Trophoblast cell (in vitro differentiated cells and primary cell): ENCODE measurements at regions not wholly inside any gene's neighbourhood (a gene's known extent, or its start where the extent isn't known, plus 50 kb on each side); places are given as distances from the start of the nearest gene placed in this dataset.

Experiments
- DNase-seq, 2 donors: peaks; one replicate each; pipeline ENCODE4 v3.0.0-alpha.2; 2016
- H2AFZ ChIP-seq: 2 replicates; pipeline ENCODE4 v1.6.1; 2013; ENCODE audit warnings: low read length, moderate library complexity, mild to moderate bottlenecking; ENCODE audit not compliant: insufficient read depth, poor library complexity
- H2AK5ac ChIP-seq: 2 replicates; pipeline ENCODE4 v1.6.1; 2013; ENCODE audit warnings: mild to moderate bottlenecking, low read length
- H2BK120ac ChIP-seq: 2 replicates; pipeline ENCODE4 v1.6.1; 2013; ENCODE audit warnings: low read length, mild to moderate bottlenecking, moderate library complexity; ENCODE audit not compliant: insufficient read depth, poor library complexity
- H2BK12ac ChIP-seq: 2 replicates; pipeline ENCODE4 v1.6.1; 2013; ENCODE audit warnings: mild to moderate bottlenecking, low read length, moderate library complexity
- H2BK5ac ChIP-seq: 2 replicates; pipeline ENCODE4 v1.6.1; 2013; ENCODE audit warnings: low read length, low read depth, moderate library complexity, mild to moderate bottlenecking; ENCODE audit not compliant: poor library complexity
- H3K14ac ChIP-seq: 2 replicates; pipeline ENCODE4 v1.6.1; 2013; ENCODE audit warnings: mild to moderate bottlenecking, low read length
- H3K18ac ChIP-seq: 2 replicates; pipeline ENCODE4 v1.6.1; 2013; ENCODE audit warnings: mild to moderate bottlenecking, low read length
- H3K23ac ChIP-seq: 2 replicates; pipeline ENCODE4 v1.6.1; 2013; ENCODE audit warnings: low read length
- H3K27ac ChIP-seq: 2 replicates; pipeline ENCODE4 v1.5.1; 2013; ENCODE audit warnings: low read depth, mild to moderate bottlenecking, inconsistent platforms, low read length, moderate library complexity
- H3K27me3 ChIP-seq: 2 replicates; pipeline ENCODE4 v1.6.1; 2013; ENCODE audit warnings: inconsistent platforms, mild to moderate bottlenecking, low read length, moderate library complexity; ENCODE audit not compliant: insufficient read depth
- H3K36me3 ChIP-seq, 2 experiments: 1 replicate in 1 of 2; 2 replicates in 1 of 2; pipeline ENCODE4 v1.6.1; 2013; ENCODE audit warnings: low read length in 2 of 2, mild to moderate bottlenecking in 2 of 2, moderate library complexity in 1 of 2; ENCODE audit not compliant: insufficient read depth in 2 of 2, control insufficient read depth in 1 of 2
- H3K4ac ChIP-seq: 2 replicates; pipeline ENCODE4 v1.6.1; 2013; ENCODE audit warnings: low read depth, mild to moderate bottlenecking, low read length, moderate library complexity
- H3K4me1 ChIP-seq, 2 experiments: 1 replicate in 1 of 2; 2 replicates in 1 of 2; pipeline ENCODE4 v1.6.1; 2013; ENCODE audit warnings: low read length in 2 of 2, mild to moderate bottlenecking in 2 of 2, moderate library complexity in 1 of 2; ENCODE audit not compliant: insufficient read depth in 2 of 2, control insufficient read depth in 1 of 2
- H3K4me2 ChIP-seq: 2 replicates; pipeline ENCODE4 v1.6.1; 2013; ENCODE audit warnings: inconsistent platforms, mild to moderate bottlenecking, low read length, moderate library complexity
- H3K4me3 ChIP-seq: 2 replicates; pipeline ENCODE4 v1.5.1; 2013; ENCODE audit warnings: mild to moderate bottlenecking, low read depth, low read length, inconsistent platforms
- H3K79me1 ChIP-seq: one replicate; pipeline ENCODE4 v1.6.1; 2013; ENCODE audit warnings: low read length
- H3K79me2 ChIP-seq: 2 replicates; pipeline ENCODE4 v1.6.1; 2013; ENCODE audit warnings: low read length, mild to moderate bottlenecking; ENCODE audit not compliant: control insufficient read depth, insufficient read depth, poor library complexity
- H3K9ac ChIP-seq: 2 replicates; pipeline ENCODE4 v1.6.1; 2013; ENCODE audit warnings: mild to moderate bottlenecking, low read length
- H3K9me3 ChIP-seq: 2 replicates; pipeline ENCODE4 v1.6.1; 2013; ENCODE audit warnings: low read depth, mild to moderate bottlenecking, control low read depth, inconsistent platforms, low read length; ENCODE audit not compliant: insufficient read depth
- H4K12ac ChIP-seq: 2 replicates; pipeline ENCODE4 v1.6.1; 2013; ENCODE audit warnings: low read depth, mild to moderate bottlenecking, low read length, moderate library complexity
- H4K8ac ChIP-seq: 2 replicates; pipeline ENCODE4 v1.6.1; 2013; ENCODE audit warnings: low read depth, mild to moderate bottlenecking, low read length, moderate library complexity
- H4K91ac ChIP-seq: one replicate; pipeline ENCODE4 v1.6.1; 2013; ENCODE audit warnings: low read depth, mild to moderate bottlenecking, low read length, moderate library complexity
- whole genome bisulfite sequencing: extraction: QIAGEN DNeasy Blood & Tissue Kit; methylation state at CpG from one replicate; pipeline ENCODE4 v1.1.7; 2013; ENCODE audit warnings: missing lambda C conversion rate; ENCODE audit not compliant: insufficient read length, insufficient coverage; ENCODE audit errors: extremely low coverage; 5-methylcytosine and 5-hydroxymethylcytosine counted together

DNA sequence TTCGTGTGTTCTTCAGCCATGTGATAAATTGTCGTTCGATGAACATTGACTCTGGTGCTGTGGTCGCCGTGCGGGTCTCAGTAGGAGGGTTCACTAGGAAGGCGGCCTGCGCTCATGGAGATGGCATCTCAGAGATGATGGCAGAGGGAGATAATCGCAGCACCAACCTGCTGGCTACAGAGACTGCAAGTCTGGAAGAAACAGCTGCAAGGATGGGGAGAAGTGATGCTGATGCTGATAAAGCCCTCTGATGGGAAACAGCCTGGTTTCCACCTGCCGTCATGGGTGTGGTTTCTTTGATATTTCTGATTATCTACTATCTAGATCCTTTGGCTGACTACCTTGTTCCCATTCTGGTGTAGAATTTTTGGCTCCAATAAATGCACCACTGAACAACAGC is 130.5 kb upstream of the ANKRD30A start:
- no peaks in the 10 kb centered on the region for H3K36me3 ChIP-seq
- no peak overlapping the region for H2BK5ac ChIP-seq
- H3K4me1 ChIP-seq, result no peaks in the 10 kb centered on the region
- H3K23ac ChIP-seq, result no peak overlapping the region
- no peak overlapping the region for H2BK12ac ChIP-seq
- H3K79me2 ChIP-seq, result no peaks in the 10 kb centered on the region
- no peaks in the 10 kb centered on the region for H3K79me1 ChIP-seq
- no peak overlapping the region for H3K27ac ChIP-seq
- no peak overlapping the region for H4K12ac ChIP-seq
- H3K14ac ChIP-seq, result no peak overlapping the region
- no peak overlapping the region for H4K91ac ChIP-seq
- no peak overlapping the region for H2AK5ac ChIP-seq
- no peaks in the 10 kb centered on the region for H3K27me3 ChIP-seq
- no peak overlapping the region for H3K4ac ChIP-seq
- no peak overlapping the region for H2BK120ac ChIP-seq
- no peak overlapping the region for H3K4me3 ChIP-seq
- DNase-seq, result peak; percentile 53 to 60
- no CpG with 5 or more reads among the region's 10 CpGs for whole genome bisulfite sequencing
- H3K9me3 ChIP-seq, result peaks cover 10% of the 10 kb centered on the region
- H4K8ac ChIP-seq, result no peak overlapping the region
- no peak overlapping the region for H3K18ac ChIP-seq
- H2AFZ ChIP-seq, result no peak overlapping the region
- H3K4me2 ChIP-seq, result no peak overlapping the region
- H3K9ac ChIP-seq, result no peak overlapping the region

DNA sequence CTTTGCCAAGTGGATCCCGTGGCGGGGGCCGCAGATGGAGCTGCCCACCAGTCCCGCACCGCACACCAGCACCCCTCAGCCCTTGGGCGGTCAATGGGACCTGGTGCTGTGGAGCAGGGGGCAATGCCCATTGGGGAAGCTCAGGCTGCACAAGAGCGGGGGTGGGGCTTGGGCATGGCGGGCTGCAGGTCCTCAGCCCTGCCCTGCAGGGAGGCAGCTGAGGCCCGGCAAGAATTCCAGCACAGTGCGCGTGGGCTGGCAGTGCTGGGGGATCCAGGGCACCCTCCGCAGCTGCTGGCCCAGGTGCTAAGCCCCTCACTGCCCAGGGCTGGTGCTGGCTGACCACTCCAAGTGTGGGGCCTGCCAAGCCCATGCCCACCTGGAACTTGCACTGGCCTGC is 136.2 kb upstream of the ANKRD30A start:
- Histone ChIP-seq H3K18ac (no peak overlapping the region), H3K79me2 (no peaks in the 10 kb centered on the region), H2BK5ac (no peak overlapping the region), H3K79me1 (no peaks in the 10 kb centered on the region), H3K14ac (no peak overlapping the region), H4K12ac (no peak overlapping the region), H3K9me3 (peaks cover 20% of the 10 kb centered on the region), H3K23ac (no peak overlapping the region), H4K91ac (no peak overlapping the region), H3K27ac (no peak overlapping the region), H3K4me3 (no peak overlapping the region), H3K4me2 (no peak overlapping the region), H2AK5ac (no peak overlapping the region), H3K4me1 (no peaks in the 10 kb centered on the region), H2AFZ (no peak overlapping the region), H2BK12ac (no peak overlapping the region), H3K36me3 (no peaks in the 10 kb centered on the region), H2BK120ac (no peak overlapping the region), H3K4ac (no peak overlapping the region), H4K8ac (no peak overlapping the region), H3K27me3 (no peaks in the 10 kb centered on the region), H3K9ac (no peak overlapping the region)
- DNase-seq, result no peak
- no CpG with 5 or more reads among the region's 12 CpGs for WGBS

DNA sequence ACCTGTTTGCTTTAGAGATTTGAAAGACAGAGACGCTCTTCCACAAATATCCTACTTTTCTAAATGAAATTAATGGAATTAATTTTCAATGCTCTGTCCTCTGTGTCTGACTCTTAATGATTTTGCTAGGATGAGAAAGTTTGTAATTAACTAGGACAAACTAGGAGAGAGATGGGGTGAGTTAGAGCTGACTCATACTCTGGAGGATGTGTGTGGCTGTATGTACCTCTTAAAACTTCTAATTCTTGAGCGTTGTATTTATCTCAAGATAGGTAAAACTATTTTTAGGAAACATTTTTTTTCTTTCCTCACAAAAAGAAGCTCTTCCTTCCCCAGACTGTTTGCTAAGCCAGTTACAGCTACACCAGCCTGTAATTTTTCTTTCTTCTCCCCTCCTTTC is 178.8 kb upstream of the ANKRD30A start:
- WGBS, result no CpG with 5 or more reads among the region's 2 CpGs
- Histone ChIP-seq H2BK5ac (no peak overlapping the region), H2BK120ac (no peak overlapping the region), H3K9ac (no peak overlapping the region), H4K91ac (no peak overlapping the region), H3K4me3 (no peak overlapping the region), H2BK12ac (no peak overlapping the region), H3K4ac (no peak overlapping the region), H3K27ac (no peak overlapping the region), H3K9me3 (peaks cover 22% of the 10 kb centered on the region), H3K23ac (no peak overlapping the region), H3K27me3 (no peaks in the 10 kb centered on the region), H3K14ac (no peak overlapping the region), H3K4me1 (no peaks in the 10 kb centered on the region), H4K8ac (no peak overlapping the region), H4K12ac (no peak overlapping the region), H3K79me2 (no peaks in the 10 kb centered on the region), H2AFZ (no peak overlapping the region), H3K18ac (no peak overlapping the region), H3K4me2 (no peak overlapping the region), H2AK5ac (no peak overlapping the region), H3K36me3 (no peaks in the 10 kb centered on the region), H3K79me1 (no peaks in the 10 kb centered on the region)
- no peak for DNase-seq

DNA sequence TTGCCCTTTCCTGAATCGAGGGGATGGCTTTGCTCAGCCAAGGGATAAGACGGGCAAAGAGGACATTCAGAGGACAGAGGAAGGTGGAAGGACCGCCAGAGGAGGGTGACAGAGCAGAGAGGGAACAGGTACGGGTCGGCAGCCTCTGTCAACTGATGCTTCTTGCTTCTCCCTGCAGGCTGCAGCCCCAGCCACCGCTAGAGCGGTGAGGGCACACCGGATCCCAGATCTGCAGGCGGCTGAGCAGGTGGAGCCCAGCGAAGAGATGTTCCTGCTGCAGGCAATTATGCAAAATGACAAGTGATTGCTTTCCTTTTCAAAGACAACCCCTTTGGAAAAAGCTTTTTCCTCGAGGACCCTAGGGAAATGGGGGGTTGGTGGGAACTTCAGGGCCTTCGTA is 181.9 kb upstream of the ANKRD30A start:
- Histone ChIP-seq H3K9me3 (peaks cover 20% of the 10 kb centered on the region), H3K14ac (no peak overlapping the region), H2BK5ac (no peak overlapping the region), H3K36me3 (no peaks in the 10 kb centered on the region), H3K4me1 (no peaks in the 10 kb centered on the region), H2BK120ac (no peak overlapping the region), H4K91ac (no peak overlapping the region), H4K8ac (no peak overlapping the region), H3K79me1 (no peaks in the 10 kb centered on the region), H3K4me2 (no peak overlapping the region), H3K18ac (no peak overlapping the region), H3K4ac (no peak overlapping the region), H2BK12ac (no peak overlapping the region), H2AFZ (no peak overlapping the region), H3K9ac (no peak overlapping the region), H3K27ac (no peak overlapping the region), H3K79me2 (no peaks in the 10 kb centered on the region), H3K23ac (no peak overlapping the region), H4K12ac (no peak overlapping the region), H3K27me3 (no peaks in the 10 kb centered on the region), H3K4me3 (no peak overlapping the region), H2AK5ac (no peak overlapping the region)
- DNase-seq, result peak; percentile 4 to 15
- WGBS, result no CpG with 5 or more reads among the region's 12 CpGs
